GM19452 (cell line): ENCODE measurements at regions not wholly inside any gene's neighbourhood (a gene's known extent, or its start where the extent isn't known, plus 50 kb on each side); places are given as distances from the start of the nearest gene placed in this dataset.

Source experiments
- ATAC-seq: cut with Tn5 transposase; IDR thresholded peaks from one replicate; pipeline ENCODE4 v1.9.1; 2021; ENCODE audit not compliant: unreplicated experiment

DNA sequence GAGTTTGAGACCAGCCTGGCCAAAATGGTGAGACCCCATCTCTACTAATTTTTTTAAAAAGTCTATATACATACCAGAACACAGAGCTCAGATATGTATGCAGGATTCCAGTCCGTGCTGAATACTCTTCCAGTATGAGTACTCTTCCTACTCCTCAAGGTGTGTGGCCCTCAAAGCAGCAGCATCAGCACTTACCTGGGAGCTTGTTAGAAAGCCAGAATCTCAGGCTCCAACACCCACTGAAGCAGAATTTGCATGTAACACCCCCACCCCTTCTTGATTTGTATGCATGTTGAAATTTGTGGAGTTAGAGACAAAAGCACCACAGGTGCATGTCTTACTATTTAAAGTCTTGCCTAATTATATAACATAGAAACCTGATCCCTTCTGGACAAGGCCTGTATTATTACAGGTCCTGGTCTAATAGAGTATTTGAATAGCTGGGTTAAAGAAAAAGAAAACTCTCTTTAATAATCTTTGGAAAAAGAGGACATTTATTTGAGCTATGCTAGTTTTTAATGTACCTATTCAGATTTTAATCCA is 50.3 kb upstream of the NFE2L2 start:
- no peak for ATAC-seq

GRCh38 chr2:177315364-177315763 is 50.8 kb upstream of the NFE2L2 start:
- ATAC-seq = no peak

DNA sequence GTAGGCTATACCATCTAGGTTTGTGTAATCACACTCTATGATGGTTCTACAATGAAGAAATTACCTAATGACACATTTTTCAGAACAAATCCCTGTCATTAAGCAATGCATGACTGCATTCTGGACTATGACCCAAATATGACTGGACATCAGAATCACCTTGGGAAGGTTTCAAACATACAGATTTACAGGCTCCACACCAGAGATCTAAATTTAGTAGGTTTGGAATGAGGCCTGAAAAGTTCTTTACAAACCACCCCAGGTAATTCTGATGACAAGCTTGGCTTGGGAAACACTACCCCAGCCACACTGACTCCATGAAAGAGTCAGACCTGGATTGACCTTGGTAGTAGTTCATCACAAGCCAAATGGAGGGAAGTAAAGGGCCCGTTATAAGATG is 52.2 kb upstream of the NFE2L2 start:
- no peak for ATAC-seq

- ATAC-seq = no peak
These were observed 52.9 kb upstream of the NFE2L2 start for GRCh38 chr2:177317443-177317842.

GRCh38 chr2:177317857-177318256 is 53.3 kb upstream of the NFE2L2 start:
- ATAC-seq = no peak

DNA sequence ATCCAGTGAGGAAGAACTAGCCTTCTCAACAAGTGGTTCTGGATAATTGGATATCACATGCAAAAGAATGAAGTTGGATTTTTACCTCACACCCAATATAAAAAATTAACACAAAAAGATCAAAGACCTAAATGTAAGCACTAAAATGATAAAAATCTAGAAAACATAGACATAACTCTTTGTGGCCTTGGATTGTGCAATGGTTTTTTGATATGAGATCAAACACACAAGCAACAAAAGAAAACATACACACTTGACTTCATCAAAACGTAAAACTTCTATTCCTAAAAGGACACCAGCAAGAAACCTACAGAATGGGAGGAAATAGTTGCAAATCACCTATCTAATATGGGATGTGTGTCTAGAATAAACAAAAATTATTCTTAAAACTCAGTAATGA is 54.1 kb upstream of the NFE2L2 start:
- no peak for ATAC-seq

DNA sequence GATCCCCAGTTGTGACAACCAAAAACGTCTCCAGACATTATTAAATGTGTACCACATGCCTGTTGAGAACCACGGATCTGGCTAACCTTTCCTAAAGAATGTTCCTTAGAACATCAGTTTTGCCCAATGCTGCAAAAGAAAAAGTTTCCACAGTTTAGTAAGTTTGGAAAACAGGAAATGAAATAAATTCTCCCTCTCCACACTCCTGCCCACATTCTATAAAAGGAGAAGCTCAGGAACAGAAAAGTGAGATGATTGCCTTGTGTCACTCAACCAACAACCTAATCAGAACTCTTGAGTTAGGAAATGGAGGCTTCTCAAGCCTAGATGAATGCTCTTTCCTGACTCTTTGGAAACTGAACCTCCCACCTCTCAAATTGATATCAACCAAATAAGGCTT is 56.1 kb upstream of the NFE2L2 start:
- ATAC-seq = no peak

DNA sequence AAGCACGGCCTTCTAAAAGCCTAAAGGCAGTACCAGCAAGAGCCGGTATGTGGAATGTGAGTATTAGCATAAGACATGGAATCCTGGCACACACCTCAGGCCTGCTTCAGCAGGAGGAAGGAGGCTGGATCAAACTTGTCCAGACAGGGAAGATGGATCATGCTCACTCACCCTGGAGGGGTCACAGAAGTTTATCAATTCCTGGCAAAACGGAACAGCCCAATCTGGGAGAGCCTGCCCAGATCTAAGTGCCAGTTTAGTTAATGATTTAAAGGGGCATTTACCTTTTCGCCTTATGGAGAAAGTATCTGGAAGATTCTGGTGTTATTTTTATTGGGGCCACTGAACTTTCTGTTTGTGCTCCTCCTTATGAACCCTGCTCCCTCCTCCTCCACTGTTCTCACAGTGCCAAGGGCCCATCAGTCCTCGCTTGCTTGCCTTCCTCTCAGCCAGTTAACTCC is 58.3 kb upstream of the NFE2L2 start:
- ATAC-seq = no peak

DNA sequence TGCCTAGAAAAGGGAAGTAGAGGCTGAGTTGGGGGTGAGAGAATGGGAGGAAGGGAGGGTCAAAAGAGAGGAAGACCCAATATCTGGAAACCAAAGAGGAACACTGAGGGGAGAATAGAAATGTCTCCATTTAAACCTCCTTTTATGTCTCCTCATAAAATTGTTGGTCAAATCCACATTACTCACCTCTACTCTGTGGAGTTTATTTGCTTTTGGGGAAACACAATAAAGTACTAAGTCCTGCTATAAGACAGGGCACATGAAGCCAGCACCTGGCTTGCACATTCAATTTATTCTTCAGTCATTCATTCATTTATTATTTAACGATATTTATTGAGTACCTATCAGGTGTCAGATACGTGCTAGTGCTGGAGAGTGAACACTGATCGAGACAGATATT is 60.3 kb upstream of the NFE2L2 start:
- ATAC-seq = no peak

DNA sequence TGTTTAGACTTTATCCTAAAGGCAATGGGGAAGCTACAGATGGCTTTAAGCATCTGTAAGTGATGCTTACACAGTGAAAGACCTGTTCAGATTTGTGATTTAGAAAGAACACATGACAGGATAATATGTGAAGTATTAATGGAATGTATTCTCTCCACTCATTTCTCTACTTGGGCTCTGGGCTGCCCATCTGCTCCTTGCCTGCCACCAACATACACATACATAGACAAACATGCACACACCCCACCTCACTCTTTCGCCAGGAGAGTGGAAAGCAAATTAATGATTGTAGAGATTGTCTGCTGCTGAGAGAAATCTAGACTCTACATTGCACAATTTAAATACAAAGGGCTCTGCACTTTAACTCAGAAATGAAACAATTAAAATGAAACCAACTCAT is 61.0 kb upstream of the NFE2L2 start:
- ATAC-seq = peak; percentile 85

DNA sequence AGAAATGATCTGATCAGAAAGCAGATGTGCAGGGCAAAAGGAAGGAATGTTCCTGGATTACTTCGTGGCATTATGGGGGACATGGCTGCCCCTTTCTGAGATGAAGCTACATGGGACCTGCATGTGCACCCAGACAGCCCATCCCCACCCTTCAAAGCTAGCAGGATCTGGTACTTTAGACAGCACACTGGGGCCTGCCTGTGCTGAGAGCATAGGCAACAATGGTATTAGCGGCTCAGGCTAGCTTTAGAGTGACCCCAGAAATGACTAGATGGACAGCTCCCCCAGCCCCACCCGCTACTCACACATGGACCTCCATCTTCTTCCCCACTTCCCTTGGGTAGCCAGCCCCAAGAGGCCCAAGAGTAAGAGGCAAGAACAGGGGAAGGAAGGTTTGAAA is 61.5 kb upstream of the NFE2L2 start:
- peak; percentile 29 for ATAC-seq

DNA sequence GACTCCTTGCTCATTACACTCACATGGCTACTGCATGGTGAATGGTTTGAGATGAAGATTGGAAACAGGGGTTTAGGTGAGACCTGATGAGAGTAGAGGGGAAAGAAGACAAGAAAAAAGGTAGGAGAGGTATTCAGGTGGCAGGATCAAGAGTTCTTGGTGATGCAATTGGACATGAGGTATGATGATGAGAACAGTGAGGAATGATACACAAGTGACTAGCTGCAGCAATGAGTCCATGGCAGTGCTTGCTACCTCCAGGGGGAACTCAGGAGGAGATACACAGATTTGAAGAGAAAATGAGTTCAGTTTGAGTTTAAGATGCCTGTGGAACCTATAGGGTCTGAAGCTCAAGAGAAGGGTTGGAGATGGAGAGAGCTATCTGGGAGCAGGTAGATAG is 62.1 kb upstream of the NFE2L2 start:
- no peak for ATAC-seq

- ATAC-seq = no peak
These were observed 62.5 kb upstream of the NFE2L2 start for GRCh38 chr2:177327009-177327408.

GRCh38 chr2:177328056-177328455 is 63.5 kb upstream of the NFE2L2 start:
- ATAC-seq = no peak

DNA sequence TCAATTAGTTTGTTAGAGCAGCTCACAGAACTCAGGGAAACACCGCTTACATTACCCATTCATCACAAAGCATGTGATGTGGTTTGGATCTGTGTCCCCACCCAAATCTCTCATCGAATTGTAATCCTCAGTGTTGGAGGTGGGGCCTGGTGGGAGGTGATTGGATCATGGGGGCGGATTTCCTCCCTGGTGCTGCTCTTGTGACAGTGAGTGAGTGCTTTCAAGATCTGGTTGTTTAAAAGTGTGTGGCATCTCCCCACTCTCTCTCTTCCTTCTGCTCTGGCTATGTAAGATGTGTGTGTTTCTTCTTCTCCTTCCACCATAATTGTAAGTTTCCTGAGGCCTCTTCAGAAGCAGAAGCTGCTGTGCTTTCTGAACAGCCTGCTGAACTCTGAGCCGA is 63.5 kb upstream of the AGPS start:
- ATAC-seq = no peak

DNA sequence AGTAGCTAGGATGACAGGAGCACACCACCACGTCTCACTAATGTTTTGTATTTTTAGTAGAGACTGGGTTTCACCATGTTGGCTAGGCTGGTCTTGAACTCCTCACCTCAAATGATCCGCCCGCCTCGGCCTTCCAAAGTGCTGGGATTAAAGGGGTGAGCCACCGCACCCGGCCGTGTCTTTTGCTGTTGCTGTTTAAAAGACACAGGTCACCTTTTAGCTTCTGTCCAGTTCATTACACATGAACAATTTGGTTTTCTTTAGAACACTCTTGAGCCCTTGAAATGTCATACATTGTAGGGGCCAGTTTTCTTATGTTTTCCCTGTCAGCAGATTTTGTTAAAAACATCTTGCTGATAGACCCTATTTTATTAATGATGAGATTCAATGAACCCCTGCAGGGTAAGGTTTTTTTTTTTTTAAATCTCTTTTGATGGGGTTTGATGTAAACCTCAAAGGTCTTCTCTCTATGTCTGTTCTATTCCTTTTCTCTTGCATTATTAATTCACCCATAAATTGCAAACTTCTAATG is 61.0 kb upstream of the AGPS start:
- no peak for ATAC-seq

DNA sequence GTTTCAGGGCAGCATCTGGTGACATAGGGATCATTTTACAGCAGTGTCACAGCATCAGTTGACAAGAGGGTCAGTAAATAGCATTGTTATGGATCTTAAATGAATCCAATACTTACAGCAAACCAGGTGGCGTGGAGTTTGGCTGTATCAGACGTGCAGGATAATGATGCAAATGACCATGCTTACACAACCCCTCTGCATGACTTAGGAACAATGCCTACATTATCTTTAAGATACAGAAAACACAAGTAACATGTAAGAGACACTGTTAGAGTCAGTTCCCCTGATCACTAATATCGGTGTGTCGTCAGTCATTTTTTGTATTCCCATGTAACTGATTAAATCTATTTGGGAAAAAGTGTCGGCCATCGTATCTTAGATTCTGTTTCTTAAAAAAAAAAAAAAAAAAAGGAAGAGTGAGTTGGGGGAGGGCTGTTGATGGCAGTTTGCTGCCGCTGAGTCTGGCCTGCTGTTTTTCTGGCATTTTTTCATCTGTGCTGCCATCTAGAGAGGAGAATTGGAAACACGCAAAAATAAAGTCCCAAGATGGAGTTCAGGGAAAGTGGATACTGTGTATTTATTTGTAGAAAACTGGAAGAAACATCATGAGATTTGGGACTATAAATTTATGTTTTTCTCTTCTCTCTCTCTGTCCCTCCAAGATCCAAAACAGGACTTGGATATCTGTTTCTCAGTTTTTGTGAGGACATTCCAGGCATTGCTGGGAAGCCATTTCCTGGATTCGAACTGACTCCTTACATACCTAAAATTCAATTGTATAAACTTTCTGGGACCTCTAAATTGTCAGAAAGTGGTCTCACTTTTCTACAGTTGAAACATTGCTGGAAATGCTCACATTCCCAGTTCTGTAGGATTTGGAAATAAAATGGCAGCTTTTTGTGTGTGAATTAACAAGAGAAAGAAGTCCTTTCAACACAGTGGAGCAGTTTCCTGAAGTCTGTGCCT is 60.3 kb upstream of the AGPS start:
- ATAC-seq = peak; percentile 86

- no peak for ATAC-seq
These were observed 59.6 kb upstream of the AGPS start for GRCh38 chr2:177332992-177333388.

- ATAC-seq = no peak
These were observed 57.5 kb upstream of the AGPS start for GRCh38 chr2:177334940-177335543.

DNA sequence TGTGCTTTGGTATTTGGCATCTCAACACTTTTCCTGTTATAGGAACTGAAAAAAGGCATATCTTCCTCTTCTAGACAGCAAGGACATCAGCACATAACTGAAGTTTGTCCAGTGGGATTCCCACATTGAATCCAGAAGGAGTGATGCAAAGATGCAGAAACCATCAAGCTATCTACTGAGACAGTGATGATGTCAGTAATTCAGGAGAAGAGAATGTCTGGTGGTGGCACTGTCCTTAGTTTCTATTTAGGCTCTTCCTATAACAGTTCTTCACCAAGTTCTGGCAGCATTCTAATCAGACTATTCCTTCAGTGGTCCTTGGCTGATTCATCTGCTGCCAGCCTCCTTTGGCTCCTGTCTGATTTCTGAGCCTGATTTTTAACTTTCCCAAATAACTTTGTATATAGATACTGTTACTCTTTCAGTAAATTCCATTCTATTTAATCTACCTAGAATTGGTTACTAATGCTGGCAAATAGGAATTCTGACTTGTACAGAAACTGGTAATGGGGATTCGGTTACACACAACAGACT is 56.6 kb upstream of the AGPS start:
- no peak for ATAC-seq

DNA sequence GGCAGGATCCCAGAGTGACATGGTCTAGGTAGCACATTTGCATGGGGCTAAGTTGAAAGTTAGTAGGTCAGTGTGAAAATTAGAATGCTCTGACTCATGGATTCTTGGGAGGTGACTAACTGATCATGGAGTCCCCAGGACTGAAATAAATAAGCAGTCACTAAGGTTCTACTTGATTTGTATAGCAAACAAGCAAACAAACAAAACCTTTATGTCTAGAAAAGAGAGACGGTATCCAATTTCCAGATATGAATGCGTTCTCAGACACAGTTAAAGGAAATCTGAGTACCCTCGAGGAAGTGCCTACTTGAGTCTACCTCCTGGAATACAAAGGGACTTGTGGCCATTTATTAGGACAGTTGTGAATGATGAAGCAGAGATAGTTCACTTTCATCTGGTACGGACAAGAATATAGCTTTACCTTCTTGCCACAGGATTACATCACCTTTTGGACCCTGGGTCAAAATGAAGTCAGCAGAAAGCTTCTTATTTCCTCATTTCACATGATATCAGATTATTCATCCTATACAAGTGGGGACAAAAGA is 54.3 kb upstream of the AGPS start:
- ATAC-seq = no peak
